GM20000 (cell line): ENCODE measurements at regions not wholly inside any gene's neighbourhood (a gene's known extent, or its start where the extent isn't known, plus 50 kb on each side); places are given as distances from the start of the nearest gene placed in this dataset.

Experiments
- DNase-seq: peaks from one replicate; pipeline ENCODE4 v3.0.0; 2012; ENCODE audit warnings: low spot score
- TF ChIP-seq, protein P1 (sequence below): IDR thresholded peaks from 2 replicates; pipeline ENCODE4 v1.5.1; 2012; ENCODE audit warnings: mild to moderate bottlenecking, control low read depth; ENCODE audit errors: extremely low read depth, missing control alignments

GRCh38 chr11:62048100-62048499, 75.7 kb upstream of the INCENP start:
- TF ChIP-seq, protein P1, sequence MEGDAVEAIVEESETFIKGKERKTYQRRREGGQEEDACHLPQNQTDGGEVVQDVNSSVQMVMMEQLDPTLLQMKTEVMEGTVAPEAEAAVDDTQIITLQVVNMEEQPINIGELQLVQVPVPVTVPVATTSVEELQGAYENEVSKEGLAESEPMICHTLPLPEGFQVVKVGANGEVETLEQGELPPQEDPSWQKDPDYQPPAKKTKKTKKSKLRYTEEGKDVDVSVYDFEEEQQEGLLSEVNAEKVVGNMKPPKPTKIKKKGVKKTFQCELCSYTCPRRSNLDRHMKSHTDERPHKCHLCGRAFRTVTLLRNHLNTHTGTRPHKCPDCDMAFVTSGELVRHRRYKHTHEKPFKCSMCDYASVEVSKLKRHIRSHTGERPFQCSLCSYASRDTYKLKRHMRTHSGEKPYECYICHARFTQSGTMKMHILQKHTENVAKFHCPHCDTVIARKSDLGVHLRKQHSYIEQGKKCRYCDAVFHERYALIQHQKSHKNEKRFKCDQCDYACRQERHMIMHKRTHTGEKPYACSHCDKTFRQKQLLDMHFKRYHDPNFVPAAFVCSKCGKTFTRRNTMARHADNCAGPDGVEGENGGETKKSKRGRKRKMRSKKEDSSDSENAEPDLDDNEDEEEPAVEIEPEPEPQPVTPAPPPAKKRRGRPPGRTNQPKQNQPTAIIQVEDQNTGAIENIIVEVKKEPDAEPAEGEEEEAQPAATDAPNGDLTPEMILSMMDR, result no peak
- DNase-seq, result no peak

GRCh38 chr11:62046568-62047100, 77.2 kb upstream of the INCENP start:
- TF ChIP-seq, protein P1, result no peak

DNA sequence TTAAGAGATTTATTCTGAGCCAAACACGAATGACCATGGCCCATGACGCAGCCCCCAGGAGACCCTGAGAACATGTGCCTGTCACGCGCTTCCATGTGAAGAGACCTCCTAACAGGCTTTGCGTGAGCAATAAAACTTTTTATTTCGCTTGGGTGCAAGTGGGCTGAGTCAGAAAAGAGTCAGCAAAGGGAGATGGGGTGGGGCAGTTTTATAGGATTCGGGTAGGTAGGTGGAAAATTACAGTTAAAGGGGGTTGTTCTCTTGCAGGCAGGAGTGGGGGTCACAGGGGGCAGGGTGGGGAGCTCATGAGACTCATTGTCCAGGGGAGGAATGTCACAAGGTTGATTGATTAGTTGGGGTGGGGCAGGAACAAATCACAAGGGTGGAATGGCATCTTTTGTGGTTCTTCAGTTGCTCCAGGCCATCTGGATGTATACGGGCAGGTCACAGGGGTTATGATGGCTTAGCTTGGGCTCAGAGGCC, 77.2 kb upstream of the FTH1 start:
- TF ChIP-seq, protein P1, result no peak
- DNase-seq, result no peak

More at GRCh38 chr11:62046568-62047100, 77.2 kb upstream of the INCENP start:
- DNase-seq, result no peak

DNA sequence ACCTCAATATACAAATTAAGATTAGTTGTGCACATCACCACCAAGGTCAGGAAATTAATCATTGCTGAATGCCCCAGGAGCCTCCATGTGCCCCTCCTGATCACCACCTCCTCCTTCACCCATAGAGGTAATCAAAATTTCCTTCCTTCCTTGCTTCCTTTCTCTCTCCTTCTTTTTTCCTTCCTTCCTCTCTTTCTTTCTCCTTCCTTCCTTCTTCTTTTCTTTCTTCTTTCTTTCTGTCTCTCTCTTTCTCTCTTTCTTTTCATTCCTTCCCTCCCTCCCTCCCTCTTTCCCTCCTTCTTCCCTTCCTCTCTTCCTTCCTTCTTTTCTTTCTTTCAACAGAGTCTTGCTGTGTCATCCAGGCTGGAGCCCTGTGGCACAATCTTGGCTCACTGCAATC, 67.9 kb upstream of the FTH1 start:
- DNase-seq, result no peak
- TF ChIP-seq, protein P1, result no peak

DNA sequence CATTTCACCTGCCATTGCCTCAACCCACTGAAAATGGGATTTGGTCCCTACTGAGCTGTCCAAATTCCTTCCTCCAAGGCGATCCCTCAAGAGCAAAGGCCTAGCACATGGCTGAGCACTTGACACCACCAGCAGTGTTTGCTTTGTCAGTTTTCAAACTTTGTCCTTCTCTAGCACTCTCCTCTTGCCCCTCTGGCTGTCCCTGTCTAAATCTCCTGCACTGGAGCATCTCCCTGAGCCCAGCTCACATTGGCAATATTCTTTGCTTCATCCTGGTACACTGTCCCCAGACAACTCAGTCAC, 66.6 kb upstream of the FTH1 start:
- TF ChIP-seq, protein P1, result no peak
- DNase-seq, result no peak

GRCh38 chr11:62033191-62034035, 66.0 kb upstream of the FTH1 start:
- no peak for DNase-seq
- TF ChIP-seq, protein P1, result no peak

DNA sequence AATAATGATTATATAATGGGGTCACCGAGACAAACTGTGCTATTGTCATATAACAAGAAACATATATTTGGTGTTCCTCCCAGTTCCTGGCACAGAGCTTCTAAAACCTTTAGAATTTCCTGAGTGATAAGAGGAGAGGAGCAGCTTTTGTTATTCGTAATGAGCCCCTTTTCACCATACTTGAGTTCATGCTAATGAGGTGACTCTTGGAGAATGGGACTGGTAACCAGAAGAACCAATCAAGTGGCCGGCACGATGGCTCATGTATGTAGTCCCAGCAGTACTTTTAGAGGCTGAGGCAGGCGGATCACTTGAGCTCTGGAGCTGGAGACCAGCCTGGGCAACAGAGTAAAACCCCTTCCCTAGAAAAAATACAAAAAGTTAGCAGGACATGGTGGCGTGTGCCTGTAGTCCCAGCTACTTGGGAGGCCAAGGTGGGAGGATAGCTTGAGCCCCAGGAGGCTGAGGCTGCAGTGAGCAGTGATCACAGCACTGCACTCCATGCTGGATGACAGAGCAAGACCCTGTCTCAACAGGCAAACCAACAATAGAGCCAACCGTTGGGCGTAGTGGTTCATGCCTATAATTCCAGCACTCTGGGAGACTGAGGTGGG, 62.7 kb upstream of the FTH1 start:
- TF ChIP-seq, protein P1, result no peak
- DNase-seq, result no peak
